SHP77 (cell line): ENCODE measurements at regions not wholly inside any gene's neighbourhood (a gene's known extent, or its start where the extent isn't known, plus 50 kb on each side); places are given as distances from the start of the nearest gene placed in this dataset.

Experiments
- DNase-seq, 2 experiments: peaks; one replicate each; lab custom pipeline; 2025; lab: John Stamatoyannopoulos, UW

DNA sequence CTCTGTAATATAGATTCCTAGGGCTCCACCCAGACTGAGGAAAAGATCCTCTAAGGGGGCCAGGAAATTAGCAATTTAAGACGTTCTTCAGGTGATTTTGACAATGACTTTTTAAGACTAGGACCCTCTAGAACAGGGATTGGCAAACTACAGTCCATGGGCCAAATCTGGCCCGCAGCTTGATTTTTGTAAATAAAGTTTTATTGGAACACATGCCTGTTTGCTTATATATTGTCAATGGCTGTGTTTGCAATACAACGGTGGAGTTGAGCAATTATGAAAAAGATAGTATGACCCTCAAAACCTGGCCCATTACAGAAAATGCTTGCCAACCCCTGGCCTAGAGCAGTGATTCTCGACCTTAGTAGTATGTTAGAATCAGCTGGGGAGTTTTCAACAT lies 181.9 kb downstream of the SOX9 start:
- DNase-seq = no peak

DNA sequence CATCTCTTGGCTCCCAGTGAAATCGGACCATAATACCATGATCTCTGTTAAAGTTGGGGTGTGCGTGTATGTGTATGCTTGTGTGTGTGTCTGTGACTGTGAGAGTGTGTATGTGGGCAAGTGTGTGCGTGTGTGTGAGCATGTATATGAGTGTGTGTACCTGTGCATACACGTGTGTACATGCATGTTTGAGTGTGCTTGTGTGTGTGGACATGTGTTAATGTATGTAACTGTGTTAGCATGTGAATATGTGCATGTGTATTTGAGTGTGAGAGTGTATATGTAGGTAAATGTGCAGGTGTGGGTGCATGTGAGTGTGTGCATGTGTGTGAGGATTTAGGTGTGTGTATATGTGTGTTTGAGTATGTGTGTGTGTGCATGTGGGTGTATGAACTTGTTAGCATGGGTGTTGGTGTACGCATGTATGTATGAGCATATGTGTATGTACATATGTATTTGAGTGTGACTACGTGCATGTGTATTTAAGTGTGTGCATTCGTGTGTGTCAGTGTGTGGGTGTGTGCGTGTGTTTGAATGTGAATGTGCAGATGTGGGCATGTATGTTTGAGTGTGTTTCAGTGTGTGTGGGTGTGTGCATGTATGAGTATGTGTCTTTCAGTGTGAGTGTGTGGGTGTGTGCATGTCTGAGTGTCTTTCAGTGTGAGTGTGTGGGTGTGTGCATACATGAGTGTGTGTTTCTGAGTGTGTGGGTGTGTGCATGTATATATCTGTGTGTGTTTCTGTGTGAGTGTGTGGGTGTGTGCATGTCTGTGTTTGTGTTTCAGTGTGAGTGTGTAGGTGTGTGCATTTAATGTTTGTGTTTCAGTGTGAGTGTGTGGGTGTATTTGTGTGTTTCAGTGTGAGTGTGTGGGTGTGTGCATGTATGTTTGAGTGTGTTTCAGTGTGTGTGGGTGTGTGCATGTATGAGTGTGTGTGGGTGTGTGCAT lies 183.2 kb downstream of the SOX9 start:
- no peak for DNase-seq

DNA sequence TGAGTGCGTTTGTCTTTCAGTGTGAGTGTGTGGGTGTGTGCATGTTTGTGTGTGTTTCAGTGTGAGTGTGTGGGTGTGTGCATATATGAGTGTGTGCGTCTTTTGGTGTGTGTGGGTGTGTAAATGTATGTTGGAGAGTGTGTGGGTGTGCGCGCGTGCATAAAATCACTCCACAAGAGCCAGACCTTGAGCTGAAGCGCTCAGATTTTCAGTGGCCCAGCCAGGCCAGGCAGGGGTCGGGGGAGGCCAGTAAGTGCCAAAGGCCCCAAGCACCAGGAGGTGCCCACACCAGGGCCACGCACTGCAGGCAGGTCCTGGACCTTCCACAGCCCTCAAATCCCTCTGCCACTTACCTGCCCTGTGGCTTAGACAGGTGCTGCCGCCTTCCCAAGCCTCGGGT lies 184.0 kb downstream of the SOX9 start:
- DNase-seq = no peak

DNA sequence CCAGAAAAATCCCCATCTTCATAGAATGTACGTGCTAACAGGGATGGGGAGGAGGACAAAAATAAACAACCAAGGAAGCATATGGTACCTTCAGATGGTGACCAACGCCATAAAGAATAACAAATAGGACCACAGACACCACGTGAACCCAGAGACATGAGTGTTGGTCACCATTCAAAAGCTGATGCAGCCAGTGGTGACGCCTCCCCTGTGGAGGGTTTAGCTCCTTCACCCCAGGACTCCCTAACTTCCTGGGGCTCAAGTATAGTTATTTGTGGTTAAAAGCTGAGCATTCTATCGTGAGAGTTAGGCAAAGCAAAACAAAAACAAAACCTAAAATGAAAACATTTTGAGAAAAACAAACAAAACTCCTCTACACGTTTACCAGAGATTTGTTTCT lies 184.7 kb downstream of the SOX9 start:
- no peak for DNase-seq

- no peak for DNase-seq
Observed at GRCh38 chr17:72306037-72306436, 185.2 kb downstream of the SOX9 start.

GRCh38 chr17:72307836-72308235 lies 187.0 kb downstream of the SOX9 start:
- DNase-seq = no peak

DNA sequence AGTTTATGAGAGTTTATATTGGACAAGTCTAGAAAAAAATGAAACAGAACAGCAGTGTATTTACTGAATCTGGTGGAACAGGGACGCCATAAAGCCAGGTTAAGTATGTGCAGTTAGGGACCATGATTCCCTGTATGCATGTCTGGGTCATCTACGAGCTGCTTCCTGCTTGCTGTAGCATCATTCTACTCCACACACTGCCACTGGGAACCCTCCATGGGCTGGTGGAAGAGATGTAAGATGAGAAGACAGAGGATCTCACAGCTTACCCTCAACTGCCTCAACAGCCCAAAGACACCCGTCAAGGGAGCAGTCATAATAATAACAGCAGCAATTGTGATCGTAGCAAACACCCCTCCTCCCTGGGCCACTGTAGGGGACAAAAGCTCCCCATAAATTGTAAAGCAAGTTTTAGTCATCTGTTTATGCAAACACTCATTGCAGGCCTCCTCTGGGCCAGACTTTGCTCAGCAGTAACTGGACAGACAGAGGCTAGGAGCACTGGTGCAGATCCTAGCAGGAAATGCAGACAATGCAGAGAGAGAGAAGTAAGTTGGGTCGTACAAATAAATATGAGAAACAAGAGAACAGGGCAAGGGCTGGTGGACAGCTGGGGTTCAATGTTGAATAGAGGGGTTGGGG lies 188.0 kb downstream of the SOX9 start:
- DNase-seq = no peak

DNA sequence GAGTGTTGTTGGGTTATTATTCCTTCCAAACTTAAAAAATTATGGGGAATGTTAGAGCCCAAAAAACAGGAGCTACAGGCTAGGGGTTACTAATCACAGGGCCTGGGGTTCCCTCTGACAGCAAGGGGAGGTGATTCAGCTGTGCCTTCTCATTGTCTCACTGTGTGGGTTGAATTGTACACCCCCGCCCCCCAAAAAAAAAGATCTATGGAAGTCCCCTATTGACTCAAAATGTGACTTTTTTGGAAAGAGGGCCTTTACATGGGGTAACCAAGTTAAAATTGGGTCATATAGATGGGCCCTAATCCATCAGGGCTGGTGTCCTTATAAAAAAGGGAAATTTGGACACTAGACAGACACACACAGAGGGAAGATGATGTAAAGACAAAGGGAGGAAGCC lies 190.2 kb downstream of the SOX9 start:
- DNase-seq = no peak

DNA sequence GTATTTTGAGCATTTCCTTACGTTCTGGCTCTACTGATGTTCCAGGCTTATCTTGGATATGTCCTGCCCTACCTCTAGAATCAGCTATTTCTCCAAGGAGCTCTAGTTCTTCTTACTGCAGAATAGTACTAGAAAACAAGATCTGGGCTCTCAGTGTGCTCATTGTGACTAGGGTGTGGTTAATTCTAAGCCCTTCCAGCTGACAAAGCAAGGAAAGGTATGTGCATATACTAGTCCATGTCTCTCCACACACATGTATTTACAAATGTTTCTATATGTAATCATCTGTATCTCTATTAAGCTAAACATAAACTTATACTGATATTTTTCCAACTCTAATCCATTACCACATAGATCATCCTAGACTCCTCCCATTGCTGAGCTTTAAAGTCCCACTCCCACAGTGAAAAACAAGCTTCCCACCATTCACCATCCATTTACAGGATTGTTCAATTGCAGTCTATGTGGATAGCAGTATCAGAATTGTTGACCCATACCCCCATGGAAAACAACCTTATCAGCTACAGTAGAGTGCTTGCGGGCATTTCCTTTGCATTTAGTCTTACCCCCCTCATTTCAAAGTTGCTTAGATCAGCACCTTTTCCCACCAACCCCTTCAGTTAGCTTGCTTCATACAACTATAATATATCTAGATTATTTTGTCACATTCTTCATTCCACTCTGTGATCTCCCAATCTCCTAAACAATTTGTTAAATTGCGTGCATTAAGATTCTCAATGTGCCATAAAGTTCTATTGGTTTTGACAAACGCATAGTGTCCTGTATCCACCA lies 194.5 kb downstream of the SOX9 start:
- DNase-seq = no peak

- no peak for DNase-seq
Observed at GRCh38 chr17:72318131-72318530, 197.3 kb downstream of the SOX9 start.

DNA sequence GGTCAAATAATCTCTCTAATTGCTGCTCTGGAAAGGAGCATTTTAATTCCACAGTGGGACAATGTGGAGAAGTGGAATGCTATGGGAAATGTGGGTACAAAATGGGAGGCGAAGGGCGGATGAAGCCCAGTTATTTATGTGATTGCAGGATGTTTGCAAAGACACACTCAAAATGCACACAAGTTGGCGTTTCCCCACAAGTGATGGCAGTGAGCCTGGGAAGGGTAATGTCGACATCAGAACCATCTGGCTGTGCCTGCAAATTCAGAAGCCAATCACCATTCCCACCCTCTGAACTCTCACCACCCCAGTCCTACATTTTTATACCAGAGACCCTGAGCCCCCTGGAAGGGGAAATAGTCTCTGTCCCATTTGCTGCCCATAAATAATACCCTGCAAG lies 201.1 kb downstream of the SOX9 start:
- no peak for DNase-seq

- DNase-seq = no peak
Observed at GRCh38 chr17:72332367-72332766, 211.5 kb downstream of the SOX9 start.

- DNase-seq = no peak
Observed at GRCh38 chr17:72333570-72333969, 212.8 kb downstream of the SOX9 start.

GRCh38 chr17:72334205-72334604 lies 213.4 kb downstream of the SOX9 start:
- DNase-seq = no peak

DNA sequence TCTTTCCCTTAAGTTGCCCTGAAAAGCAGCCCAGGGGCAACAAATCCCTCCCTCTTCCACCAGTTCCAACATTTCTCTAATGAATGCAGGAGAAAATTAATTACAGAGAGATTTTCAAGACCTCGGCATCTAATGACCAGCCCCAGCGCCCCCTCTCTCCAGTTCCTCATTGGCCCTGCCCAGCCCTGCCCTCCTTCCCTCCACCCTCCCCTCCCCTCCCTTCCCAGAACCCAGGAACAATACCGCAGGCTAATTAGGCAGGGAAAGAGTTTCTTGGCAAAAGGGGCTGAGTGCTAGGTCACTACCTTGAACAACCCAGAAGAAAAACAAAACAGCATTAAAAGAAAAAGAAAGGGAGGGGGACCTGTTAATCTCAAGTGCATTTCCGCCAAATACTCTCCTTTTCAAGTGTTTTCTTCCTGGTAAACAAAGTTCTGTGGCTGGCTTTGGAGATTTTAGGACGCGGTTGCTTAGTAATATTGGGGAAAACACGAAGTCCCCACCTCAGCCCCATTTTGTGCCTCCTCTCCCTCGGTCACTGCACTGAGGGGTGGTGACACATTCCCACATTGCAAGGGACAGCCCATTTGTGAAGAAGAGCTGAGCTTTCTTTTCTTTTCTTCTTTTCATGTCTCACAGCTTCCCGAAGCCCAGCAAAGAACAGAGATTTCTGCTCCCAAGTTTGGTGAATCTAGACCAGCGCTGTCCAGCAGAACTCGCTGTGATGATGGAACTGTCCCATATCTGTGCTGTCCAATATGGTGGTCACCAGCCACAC lies 215.4 kb downstream of the SOX9 start:
- no peak for DNase-seq

DNA sequence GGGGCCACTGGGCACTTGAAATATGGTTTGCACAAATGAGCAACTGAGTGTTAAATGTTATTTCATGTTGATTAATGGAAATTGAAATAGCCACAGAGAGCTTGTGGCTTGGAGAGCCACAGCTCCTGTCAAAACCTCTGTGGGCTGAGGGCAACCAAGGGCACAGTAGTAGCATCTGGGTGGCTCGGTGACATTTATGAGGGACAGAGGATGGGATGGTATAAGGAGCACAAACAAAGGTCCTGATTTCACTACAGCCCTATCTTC lies 215.9 kb downstream of the SOX9 start:
- DNase-seq = no peak

GRCh38 chr17:72338304-72338703 lies 217.5 kb downstream of the SOX9 start:
- no peak for DNase-seq

DNA sequence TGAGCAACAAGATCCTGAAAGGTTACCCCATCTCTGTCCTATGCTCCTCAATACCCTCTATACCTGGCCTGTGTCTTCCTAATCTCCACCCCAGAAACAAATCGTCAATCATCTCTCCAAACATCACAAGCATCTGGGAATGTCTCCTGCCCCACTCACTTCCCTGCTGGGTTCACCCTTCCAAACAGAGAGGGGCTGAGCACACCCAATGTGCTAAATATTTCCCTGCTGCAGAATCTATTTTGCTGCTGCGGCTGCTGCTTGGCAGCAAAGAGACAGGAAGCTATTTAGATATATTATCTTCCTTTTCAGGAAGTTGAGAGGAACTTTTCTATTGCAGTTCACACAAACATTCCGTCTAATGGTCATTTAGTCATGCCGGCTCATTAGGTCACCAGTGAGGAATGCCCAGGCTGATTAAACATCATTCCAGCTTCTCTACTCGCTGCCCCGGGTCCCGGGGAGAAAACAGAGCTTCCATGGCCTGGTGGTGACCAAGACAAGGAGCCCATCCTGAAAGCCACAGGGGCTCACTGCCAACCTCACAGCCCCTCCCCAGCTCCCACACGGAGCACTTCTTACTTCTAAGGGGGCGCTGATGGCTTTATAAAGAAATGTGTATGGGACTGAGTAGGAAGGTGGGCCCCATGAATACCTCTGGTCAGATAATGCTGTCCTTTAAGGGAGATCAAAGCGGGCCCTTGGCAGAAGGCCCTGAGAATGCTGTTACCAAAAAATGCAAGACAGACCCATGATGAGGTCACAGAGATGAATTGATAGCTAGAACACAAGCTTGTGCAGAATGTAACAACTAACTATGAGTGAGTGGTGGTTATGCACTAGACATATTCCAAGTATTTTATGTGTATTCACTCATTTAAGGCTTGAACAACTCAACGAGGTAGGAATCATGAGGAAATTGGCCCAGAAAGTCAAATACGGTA lies 218.3 kb downstream of the SOX9 start:
- no peak for DNase-seq

DNA sequence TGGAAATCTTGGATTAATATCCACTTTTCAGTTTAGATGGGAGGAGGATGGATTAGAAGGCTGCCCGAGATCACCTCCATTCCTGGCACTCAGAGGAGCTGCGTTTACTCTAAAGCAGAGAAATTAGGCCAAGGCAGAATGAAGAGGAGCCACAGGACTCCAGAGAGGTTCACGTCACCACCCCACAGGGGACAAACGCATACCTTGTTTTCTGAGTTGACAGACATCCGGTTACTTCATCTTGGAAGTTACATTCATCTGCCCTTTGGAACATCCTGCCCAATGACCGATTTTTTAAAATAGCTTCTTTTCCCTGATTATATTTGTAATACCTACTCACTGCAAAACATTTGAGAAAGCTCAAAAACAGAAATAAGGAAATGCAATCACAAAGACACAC lies 220.0 kb downstream of the SOX9 start:
- no peak for DNase-seq

DNA sequence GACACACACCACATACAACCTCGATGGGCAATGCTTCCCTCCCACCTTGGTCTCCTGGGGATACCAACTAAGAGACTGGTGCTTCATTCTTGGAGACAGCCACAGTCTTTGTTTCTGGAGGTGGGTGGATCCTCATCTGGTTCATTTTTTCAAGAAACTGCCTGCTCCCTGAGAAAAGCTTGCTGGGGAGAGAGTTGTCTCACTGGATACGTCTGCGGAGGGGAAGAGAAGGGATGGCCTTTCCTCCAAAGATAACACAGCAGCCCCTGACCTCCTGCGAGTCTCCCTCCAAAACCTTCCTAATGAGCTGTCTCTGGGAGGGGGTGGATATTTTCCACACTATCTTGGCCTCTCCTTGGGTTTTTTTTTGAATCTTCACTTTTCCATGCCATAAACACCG lies 221.2 kb downstream of the SOX9 start:
- DNase-seq = no peak
